DOHH2 (cell line): ENCODE measurements at regions not wholly inside any gene's neighbourhood (a gene's known extent, or its start where the extent isn't known, plus 50 kb on each side); places are given as distances from the start of the nearest gene placed in this dataset.

ENCODE experiments used
- CTCF ChIP-seq: fragments of 200-600 bp; sonication (generic); IDR thresholded peaks from one replicate; pipeline ENCODE4 v1.5.1; 2014; ENCODE audit warnings: antibody characterized with exemption, mild to moderate bottlenecking, low read depth, low read length; ENCODE audit not compliant: poor library complexity, severe bottlenecking
- EZH2phosphoT487 ChIP-seq: fragments of 200-600 bp; sonication (generic); IDR thresholded peaks from 2 replicates; pipeline ENCODE4 v1.6.1; 2017; ENCODE audit warnings: borderline replicate concordance, mild to moderate bottlenecking, antibody characterized with exemption, low read length, moderate library complexity, mixed read lengths

GRCh38 chr2:226272435-226272834 lies 527.2 kb downstream of the IRS1 start:
- no peak for TF ChIP-seq CTCF
- no peak for TF ChIP-seq EZH2phosphoT487
